HuH-7.5 (cell line): ENCODE measurements at regions not wholly inside any gene's neighbourhood (a gene's known extent, or its start where the extent isn't known, plus 50 kb on each side); places are given as distances from the start of the nearest gene placed in this dataset.
A peak's percentile ranks its signal among the peaks of the same experiment; 100 is the strongest.

ENCODE experiments used
- DNase-seq: peaks from one replicate; pipeline ENCODE4 v3.0.0; 2011; ENCODE audit warnings: low spot score

DNA sequence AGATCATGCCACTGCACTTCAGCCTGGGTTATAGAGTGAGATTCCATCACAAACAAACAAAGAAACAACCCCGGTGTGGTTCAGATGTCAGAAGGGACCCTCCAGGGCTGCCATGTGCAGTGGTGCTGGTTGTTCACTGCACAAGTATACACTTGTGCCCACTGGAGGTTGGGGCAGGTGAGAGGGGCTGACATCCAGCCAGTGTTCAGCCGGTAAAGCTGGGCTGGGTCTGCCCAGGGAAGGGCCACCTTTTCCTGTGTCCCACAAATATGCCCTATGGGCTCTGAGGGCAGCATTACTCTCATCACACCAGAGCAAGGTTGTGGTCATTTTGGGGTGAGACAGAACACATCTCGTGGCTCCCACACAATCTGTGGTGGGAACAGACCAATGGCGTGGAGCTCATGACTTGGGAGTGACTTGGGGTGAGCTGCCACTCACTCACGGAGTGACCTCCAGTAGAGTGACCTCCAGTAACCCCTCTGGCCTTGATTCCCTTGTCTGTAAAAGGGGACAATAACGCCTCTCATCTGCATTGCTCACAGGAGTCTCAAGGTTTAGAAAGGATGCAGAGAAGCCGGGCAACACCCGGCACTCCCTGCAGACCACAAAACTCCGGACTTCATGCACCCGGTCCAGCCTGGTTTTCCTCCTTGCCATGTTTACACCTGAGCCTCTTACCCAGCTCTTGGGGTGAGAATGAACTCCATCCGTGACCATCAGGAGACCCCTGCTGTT, 69.0 kb upstream of the VRK1 start:
- DNase-seq = no peak

DNA sequence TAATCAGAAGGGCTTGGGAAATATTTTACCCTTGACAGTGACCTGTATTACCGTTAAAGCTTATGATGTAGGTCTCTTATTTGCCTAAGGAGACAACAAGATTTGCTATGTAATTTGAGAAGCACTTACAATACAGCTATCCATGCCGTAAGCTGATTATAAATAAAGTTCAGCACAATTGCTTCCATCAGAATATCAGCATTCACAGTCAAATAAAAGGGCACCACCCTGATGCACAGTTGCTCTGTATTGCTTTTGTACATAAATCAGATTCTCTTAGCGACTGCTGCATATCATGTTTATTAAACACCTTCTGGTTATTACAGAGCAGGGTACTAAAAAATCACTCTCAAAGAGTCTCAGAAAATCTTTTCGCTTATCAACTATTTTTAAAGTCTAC, 67.3 kb upstream of the VRK1 start:
- no peak for DNase-seq

DNA sequence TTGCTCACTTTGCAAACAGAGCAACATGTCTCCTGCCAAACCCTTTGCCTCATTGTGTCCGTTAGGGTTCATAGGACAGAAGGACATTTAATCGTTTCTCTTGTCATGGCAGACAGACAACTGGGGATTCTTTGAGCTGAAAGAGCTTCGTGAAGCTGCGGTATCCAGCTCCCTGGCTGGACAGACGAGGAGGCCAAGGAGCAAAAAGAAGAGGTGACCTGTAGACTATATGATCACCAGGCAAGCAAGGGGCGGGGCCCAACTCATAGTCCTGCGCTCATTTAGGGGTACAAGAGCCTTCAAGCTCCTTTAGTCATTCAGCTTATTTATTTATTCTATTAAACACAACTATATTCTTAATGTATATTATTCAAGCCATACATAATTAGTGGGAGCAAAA, 66.8 kb upstream of the VRK1 start:
- DNase-seq = no peak

- no peak for DNase-seq
Observed at GRCh38 chr14:96734076-96734622, 63.0 kb upstream of the VRK1 start.

DNA sequence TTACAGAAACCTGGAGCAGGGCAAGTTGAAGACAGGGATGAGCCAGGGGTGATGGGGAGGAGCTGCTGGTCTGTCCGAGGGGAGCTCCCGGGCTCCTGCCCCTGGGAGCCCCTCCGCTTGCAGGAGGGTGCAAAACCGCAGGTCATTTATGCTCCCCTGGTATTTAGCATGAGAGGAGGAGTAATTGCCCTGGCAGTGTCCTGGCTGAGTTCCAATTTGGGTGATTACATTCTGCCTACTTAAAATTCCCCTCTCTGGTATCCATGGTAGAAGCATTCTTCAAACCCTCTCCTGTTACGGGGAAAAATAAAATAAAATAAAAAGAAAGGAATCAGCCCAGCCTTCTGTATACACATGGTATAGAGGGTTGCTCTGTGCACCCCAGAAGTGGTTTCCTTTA, 61.7 kb upstream of the VRK1 start:
- no peak for DNase-seq

GRCh38 chr14:96736439-96736838, 60.7 kb upstream of the VRK1 start:
- no peak for DNase-seq

DNA sequence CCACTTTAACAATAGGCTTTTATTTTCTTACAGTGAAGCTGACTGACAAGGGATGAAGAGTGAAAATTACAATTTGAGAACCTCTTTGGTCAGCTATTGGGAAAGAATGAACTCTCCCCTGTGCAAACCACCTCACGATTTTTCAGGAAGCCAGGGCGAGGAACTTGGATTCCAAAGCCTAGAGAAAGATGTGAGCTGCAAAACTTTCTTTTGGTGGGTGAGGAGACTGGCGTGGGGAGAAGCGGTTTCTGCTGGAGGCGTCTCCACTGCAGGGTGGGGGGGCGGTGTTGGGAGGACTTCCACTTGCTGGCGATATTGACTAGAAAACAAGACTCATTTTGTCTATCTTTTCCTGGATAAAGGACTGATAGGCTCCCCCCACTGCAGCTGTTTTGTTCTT, 59.3 kb upstream of the VRK1 start:
- DNase-seq = no peak

DNA sequence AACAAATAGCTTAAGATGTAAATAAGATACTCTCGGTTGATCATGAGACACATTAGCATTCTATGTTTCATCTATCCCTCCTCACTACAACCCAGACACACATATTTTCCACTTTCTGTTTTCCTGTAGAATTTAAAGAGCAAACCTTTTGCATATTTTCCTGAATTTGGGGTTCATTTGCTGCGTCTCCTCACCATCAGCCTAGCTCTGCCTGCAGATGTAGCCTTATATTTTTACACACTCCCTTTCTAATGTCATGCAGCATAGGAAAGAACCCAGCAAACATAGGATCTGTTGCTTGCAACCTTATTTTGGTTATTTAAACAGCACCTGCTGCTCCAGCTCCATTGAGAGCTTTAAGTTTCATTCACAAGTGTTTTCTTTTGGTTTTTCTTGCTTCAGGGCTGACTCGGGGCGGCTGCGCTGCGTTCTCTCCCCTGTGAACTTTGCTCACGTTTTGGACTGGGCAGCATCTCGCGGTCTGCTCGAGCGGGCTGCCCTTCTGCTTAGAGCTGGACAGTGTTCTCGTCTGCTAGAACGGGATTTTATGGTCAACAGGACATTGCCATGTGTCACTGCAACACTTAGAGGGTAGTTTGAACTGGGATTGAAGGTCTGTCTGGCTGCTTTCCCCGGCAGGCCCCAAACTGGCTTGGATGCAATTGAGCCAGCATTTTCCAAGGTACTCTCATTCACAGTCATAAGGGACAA, 57.8 kb upstream of the VRK1 start:
- no peak for DNase-seq

- DNase-seq = peak; percentile 52
Observed at GRCh38 chr14:96741151-96741977, 55.8 kb upstream of the VRK1 start.

DNA sequence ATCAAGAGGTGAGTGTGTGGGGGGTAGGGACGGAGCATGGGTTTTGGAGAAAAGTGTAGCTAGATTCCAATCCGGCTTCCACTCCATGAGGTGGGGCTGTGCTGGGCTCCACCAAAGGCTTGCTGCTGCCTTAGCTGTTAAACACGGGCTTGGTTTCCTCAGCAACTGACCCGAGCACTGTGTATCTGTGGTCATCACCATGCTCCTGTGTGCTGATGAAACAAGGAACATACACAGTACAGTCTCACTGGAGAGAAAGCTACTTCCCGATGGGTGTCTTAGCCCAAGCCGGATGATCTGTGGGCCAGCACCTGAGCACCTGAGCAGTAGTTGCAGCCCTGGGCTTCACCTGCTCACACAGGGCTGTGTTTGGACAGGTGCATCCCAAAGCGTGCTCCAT, 52.9 kb upstream of the VRK1 start:
- no peak for DNase-seq

GRCh38 chr14:96745500-96746051, 51.6 kb upstream of the VRK1 start:
- no peak for DNase-seq

DNA sequence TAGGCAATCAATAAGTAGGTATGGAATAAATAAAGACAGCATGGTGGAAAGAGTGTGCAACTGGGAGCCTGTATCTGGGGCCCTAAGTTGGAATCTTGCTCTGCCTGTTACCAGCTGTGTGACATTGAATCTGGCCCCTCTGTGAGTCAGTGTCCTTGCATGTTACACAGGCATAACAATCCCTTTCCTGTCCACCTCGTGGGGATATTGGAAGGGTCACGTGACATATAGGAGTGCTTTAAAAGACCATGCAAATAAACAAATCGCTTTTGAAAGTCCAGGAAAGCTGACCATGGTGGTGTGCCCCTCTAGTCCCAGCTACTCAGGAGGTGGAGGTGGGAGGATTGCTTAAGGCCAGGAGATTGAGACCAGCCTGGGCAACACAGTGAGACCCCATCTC, 51.1 kb upstream of the VRK1 start:
- DNase-seq = no peak

- DNase-seq = no peak
Observed at GRCh38 chr14:96747006-96747405, 50.2 kb upstream of the VRK1 start.
